HG03039 (cell line): ENCODE measurements at regions not wholly inside any gene's neighbourhood (a gene's known extent, or its start where the extent isn't known, plus 50 kb on each side); places are given as distances from the start of the nearest gene placed in this dataset.

ENCODE experiments used
- ATAC-seq: cut with Tn5 transposase; IDR thresholded peaks from one replicate; pipeline ENCODE4 v1.9.1; 2021; ENCODE audit warnings: mild to moderate bottlenecking, moderate library complexity; ENCODE audit not compliant: unreplicated experiment

- no peak for ATAC-seq
These were observed 408.0 kb upstream of the RGPD4 start for GRCh38 chr2:107418708-107419107.

GRCh38 chr2:107419191-107419590, 407.5 kb upstream of the RGPD4 start:
- ATAC-seq = no peak

- no peak for ATAC-seq
These were observed 397.9 kb upstream of the RGPD4 start for GRCh38 chr2:107428781-107429180.

- ATAC-seq = no peak
These were observed 396.7 kb upstream of the RGPD4 start for GRCh38 chr2:107430006-107430405.

GRCh38 chr2:107430596-107431266, 396.0 kb upstream of the RGPD4 start:
- no peak for ATAC-seq

- ATAC-seq = no peak
These were observed 390.4 kb upstream of the RGPD4 start for GRCh38 chr2:107436281-107436680.

GRCh38 chr2:107437265-107437664, 389.4 kb upstream of the RGPD4 start:
- no peak for ATAC-seq

GRCh38 chr2:107437807-107438206, 388.9 kb upstream of the RGPD4 start:
- ATAC-seq = no peak

GRCh38 chr2:107448160-107448559, 378.5 kb upstream of the RGPD4 start:
- no peak for ATAC-seq

GRCh38 chr2:107461301-107461700, 365.4 kb upstream of the RGPD4 start:
- no peak for ATAC-seq

- no peak for ATAC-seq
These were observed 364.5 kb upstream of the RGPD4 start for GRCh38 chr2:107462181-107462580.

GRCh38 chr2:107466241-107466640, 360.5 kb upstream of the RGPD4 start:
- no peak for ATAC-seq

GRCh38 chr2:107466984-107467773, 359.5 kb upstream of the RGPD4 start:
- no peak for ATAC-seq

GRCh38 chr2:107469437-107469995, 357.2 kb upstream of the RGPD4 start:
- ATAC-seq = no peak

- no peak for ATAC-seq
These were observed 353.5 kb upstream of the RGPD4 start for GRCh38 chr2:107473150-107473549.

- no peak for ATAC-seq
These were observed 350.8 kb upstream of the RGPD4 start for GRCh38 chr2:107475859-107476258.

- ATAC-seq = no peak
These were observed 324.2 kb upstream of the RGPD4 start for GRCh38 chr2:107502539-107502938.

- no peak for ATAC-seq
These were observed 314.5 kb upstream of the RGPD4 start for GRCh38 chr2:107511970-107512789.

- ATAC-seq = no peak
These were observed 301.3 kb upstream of the RGPD4 start for GRCh38 chr2:107525406-107525805.

- ATAC-seq = no peak
These were observed 297.5 kb upstream of the RGPD4 start for GRCh38 chr2:107529146-107529545.

GRCh38 chr2:107530046-107530445, 296.6 kb upstream of the RGPD4 start:
- no peak for ATAC-seq
